Midbrain (tissue), 1 donor: ENCODE measurements at regions not wholly inside any gene's neighbourhood (a gene's known extent, or its start where the extent isn't known, plus 50 kb on each side); places are given as distances from the start of the nearest gene placed in this dataset.
"Not testable (repeated sequence)": the region's sequence is repeated elsewhere in the genome, so short reads cannot be mapped to it uniquely, and the experiment has no call there.

ENCODE experiments used
- DNase-seq: peaks from one replicate; lab custom pipeline; 2025; lab: John Stamatoyannopoulos, UW

DNA sequence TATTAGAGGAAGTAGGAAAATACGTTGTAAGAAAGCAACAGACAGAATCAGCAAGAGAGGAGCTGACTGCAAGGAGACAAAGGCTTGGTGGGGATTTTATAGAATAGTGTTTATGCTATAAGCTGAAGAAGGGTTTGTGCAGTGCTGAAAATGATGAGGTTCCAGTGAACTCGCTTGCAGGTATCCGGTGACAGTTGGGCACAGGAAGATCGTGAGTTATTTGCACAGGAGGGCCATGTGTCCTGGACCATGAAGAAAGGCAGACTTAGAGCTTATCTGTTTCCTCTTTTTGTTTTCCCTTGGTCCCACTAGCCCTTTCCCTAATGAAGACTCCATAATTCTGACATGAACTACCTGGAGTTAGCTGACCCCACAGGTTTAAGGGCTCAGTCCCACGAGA is 61.4 kb downstream of the NXNL2 start:
- no peak for DNase-seq

DNA sequence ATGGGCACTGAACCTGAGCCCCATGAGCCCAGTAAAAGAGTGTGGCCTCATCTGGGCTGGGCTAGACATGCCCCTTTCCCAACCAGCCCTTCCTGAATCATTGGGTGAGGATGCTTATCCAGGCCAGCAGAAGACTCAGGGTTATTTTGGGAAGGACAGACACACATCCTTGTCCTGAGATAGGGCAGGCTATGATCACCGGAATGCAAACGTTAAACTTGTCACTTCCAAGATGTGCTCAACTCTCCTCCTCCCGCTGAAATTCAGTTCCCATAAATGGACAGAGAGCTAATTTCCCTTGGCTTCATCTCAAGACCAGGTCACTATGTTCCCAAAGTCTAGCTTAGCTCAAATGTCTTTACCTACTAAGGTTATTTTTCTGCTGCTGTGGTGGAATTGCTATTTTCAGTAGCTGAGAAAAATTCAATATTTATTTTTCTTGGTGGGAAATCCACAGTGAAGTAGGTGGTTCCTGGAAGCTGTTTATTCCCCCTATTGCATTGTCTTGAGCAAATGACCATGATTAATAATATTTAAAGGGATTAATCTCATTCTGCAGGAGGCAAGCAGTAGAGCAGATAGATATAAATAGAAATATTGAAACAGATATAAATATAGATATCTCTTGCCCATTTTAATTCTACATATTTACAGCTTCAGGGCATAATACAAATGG is 70.0 kb downstream of the NXNL2 start:
- DNase-seq, result no peak

DNA sequence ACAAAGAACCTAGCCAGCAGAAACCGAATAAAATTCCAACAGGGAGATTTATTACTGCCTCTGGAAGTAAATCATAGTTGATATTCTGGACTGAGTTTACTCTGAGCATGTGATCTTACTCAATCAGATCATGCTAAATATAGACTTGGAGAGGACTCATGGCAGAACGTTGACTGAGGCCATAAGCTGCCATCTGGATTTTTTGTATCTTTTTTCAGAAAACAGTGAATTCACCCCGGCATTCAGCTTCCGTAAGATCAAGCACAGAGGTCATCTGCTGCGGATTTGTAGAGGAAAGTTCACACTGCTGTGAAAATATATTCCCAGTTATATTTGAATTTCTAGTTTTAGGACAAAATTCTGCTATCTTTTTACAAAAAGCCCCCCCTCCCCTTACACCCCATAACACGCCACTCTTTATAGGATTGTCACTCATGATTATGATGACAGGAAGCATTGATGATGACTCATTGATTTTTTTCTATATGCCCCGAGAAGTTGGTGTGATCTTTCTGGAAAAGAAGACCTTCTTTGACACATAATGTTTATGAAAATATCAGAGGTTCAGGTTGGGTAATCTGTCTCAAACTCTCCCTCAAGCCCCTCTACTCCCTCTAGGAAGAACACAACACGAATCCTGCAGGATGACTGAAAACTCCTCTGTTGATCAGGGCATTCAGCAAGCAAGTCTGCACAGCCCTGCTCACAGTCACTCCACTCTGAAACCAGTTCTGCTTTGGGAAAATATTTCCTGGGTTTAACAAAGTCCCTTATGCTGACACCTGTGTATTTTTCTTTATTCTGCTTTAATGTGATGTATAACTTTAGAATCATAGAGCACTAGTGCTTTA is 70.8 kb downstream of the NXNL2 start:
- no peak for DNase-seq

DNA sequence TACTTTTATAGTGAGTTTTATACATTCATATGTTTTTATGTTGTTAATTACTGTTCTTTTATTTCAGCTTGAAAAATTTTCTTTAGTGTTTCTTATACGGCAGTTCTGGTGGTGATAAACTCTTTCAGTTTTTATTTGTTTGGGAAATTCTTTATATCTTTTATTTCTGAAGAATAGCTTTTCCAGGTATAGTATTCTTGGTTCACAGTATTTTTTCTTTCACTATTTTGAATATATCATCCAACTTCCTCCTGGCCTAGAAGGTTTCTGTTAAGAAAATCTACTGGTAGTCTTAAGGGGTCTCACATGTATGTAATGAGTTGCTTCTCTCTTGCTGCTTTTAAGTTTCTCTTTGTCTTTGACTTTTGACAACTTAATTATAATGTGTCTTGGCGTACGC is 79.4 kb downstream of the NXNL2 start:
- no peak for DNase-seq

DNA sequence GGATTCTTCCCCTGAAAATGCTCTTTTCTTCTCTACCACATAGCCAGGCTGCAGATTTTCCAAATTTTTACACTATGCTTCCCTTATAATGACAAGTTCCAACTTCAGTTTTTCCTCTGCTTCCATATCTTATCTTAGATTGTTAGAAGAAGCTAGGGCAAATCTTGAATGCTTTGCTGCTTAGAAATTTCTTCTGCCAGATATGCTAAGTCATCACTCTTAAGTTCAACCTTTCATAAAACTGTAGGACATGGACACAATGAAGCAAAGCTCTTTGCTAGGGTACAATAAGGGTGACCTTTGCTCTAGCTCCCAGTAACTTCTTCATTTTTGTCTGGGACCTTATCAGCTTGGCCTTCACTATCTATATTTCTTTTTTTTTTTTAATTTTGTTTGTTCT is 88.7 kb downstream of the NXNL2 start:
- DNase-seq, result no peak

DNA sequence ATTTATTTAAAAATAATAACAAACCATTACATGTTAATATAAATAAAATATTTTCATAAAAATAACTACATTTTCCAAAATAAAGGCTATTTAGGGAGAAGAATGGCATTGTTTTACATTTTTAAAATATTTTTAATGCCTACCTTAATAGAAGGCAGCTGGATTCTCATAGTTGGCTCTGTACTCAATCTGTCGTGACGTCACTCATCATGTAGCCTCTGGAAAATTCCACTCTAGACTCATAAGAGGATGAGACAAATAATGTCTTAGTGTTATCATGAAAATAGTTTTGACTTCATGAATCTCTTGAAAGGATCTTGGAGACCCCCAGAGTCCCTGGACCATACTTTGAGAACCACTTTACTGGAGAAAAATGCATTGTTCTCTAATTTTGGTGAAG is 93.1 kb downstream of the NXNL2 start:
- no peak for DNase-seq

DNA sequence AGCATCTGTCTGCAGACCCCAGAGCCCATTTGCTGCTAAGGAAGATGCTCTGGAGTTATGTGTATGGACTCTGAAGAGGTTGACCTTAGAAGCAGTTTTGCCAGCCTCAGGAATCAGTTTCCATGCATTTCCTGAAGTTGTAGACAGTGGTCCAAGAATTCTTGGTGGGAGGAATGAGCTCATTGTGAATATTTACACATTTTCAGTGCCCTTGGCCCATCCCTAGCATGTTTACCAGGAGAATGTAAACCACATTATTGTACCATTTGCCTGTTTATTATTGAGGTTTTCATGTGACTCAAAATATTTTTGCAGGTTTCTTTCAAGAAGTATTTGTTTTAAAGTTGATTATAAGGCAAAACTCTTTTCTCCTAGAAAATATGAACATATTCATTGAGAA is 93.8 kb downstream of the NXNL2 start:
- no peak for DNase-seq

DNA sequence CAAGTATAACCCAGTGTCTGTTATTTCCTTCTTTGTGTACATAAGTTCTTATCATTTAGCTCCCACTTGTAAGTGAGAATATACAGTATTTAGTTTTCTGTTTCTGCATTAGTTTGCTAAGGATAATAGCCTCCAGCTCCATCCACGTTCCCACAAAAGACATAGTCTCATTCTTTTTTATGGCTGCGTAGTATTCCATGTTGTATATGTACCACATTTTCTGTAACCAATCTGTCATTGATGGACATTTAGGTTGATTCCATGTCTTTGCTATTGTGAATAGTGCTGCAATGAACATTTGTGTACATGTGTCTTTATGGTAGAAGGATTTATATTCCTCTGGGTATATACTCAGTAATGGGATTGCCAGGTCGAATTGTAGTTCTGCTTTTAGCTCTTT is 95.6 kb downstream of the NXNL2 start:
- not testable (repeated sequence) for DNase-seq

DNA sequence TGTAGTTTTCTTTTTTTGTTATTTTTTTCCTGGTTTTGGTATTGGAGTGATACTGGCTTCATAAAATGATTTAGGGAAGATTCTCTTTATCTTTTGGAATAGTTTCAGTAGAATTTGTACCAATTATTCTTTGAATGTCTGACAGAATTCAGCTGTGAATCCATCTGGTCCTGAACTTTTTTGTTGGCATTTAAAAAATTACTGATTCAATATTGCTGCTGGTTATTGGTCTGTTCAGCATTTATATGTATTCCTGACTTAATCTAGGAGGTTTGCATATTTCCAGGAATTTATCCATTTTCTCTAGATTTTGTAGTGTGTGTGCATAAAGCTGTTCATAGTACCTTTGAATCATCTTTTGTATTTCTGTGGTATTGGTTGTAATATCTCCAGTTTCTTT is 100.2 kb downstream of the NXNL2 start:
- no peak for DNase-seq

DNA sequence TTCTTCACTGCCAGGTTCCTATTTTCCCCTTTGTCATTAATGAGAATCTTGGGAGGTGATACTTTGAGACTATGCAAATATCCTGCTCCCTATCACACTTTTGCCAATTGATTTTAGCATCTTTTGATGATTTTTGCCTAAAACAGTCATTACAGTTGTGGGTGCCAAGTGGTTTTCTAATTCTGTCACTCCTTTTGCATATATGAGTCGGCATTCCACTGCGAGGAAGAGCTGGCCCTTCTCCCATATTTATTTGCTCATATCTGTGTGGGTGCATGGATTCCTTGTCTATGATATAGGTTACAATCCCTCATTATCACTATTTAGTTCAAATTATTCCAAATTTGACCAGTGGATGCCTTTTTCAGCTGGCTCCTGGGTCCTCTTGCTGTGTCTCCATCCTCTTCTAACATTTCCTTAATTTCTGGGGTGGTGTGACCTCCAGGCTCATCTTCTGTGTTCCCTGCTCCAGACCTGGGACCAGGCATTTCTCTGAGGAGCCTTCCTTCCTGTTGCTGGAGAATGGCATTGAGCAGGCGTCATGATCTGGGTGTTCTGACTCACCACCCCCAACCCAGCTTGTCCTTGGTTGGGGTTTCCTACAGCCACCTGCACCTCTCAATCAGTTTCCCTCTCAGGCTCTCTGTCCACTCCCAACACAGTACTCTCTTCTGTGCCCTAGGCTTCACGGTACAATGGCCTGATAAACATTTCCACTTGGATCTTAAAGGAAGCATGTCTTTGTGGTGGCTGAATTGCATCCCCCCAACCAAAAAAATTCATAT is 106.7 kb downstream of the NXNL2 start:
- DNase-seq, result no peak

DNA sequence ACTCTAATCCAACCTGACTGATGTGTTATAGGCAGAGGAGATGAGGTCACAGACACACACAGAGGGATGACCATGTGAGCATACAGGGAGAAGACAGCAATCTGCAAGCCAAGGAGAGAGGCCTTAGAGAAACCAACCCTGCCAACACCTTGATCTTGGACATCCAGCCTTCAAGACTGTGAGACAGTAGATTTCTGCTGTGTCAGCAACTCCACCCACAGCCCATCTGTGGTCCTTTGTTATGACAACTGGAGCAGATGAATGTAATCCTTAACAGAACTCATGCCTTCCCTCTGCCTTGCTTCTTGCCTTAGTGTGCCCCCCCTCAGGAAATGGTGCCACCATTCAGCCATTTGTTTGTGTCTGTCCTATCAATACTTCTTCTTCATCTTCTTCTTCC is 107.4 kb downstream of the NXNL2 start:
- DNase-seq, result no peak

DNA sequence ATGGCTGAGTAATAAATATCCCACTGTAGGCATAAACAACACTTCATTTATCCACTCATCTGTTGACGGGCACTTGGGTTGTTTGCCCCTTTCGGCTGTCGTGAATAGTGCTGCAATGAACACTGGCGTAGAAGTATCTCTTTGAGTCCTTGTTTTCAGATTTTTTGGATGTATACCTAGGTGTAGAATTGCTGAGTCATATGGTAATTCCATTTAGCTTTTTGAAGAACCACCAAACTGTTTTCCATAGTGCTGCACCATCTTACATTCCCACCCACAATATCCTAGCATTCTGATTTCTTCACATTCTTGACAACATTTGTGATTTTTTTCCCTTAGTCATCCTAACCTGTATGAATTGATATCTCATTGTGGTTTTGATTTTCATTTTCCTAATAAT is 109.0 kb downstream of the NXNL2 start:
- DNase-seq, result no peak

DNA sequence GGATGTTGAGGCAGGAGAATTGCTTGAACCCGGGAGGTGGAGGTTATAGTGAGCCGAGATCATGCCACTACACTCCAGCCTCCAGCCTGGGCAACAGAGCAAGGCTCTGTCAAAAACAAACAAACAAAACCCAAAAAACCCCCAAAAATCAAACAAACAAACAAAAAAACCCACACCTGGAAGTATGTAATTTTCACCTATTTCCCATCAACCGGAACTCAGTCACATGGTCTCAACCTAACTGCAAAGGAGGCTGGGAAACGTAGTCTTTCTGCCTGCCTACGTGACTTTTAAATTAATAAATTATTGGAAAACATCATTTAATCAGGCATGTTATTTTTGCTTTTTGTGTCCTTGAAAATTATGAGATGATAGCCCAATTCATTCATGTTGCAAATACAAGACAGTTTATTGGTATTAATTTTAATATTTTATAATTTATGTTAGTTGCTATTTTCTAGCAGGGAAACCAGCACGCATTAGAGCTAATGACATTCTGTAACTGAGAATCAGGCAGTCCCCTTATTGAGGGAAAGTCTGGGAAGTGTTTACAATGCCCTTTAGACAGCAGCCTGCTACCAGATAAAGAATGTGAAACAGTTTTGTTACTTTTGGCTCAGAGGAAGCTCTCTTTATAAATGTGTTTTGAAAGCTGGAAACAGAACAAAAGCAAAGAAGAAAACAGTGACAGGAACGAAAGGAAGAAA is 110.3 kb downstream of the NXNL2 start:
- DNase-seq, result no peak

DNA sequence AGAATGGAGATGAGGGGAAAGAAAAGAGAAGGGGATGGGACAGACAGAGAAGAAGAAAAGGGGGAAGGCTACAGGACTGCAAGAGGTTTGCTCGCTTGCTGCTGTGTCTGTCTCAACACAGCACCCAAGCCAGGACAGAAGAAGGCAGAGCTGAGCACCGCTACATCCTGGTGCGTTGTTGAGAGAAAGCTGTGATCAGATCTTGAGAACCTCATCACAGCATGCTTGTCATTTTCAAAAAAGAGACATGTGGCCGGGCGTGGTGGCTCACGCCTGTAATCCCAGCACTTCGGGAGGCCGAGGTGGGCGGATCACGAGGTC is 110.9 kb downstream of the NXNL2 start:
- DNase-seq, result no peak

DNA sequence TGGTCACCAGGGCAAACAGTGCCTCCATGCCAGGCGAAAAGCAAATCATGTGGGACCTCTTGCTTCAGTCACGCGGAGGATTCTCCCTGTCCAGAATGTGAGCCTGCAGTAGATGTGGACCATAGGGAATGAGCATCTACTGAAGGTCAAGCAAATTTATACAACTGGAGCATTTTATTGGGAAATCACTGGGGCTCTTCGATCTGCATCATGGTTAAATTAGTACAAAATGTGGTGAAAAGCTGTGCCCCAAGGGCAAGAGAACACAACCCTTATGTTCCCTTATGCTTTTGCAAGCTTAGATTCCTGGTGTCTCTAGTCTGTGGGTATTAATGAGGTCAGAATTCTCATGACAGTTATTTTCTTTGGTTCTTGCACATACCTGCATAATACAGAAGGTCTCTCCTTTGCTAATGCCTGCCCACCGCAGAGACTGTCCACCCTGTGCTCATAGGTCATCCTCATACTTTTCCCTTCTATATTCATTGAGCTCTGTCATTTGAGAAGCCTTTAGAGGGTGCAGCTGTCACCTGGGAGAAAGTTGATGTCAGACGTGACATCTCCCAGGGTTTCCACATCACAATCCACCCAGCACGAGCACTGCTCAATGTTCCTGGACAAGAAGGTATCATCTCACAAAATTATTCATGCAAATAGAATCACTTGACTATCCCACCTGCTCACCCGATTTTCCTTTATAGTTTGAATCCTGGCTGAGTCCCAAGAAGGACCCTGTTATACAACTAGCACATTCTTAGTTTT is 111.7 kb downstream of the NXNL2 start:
- no peak for DNase-seq

DNA sequence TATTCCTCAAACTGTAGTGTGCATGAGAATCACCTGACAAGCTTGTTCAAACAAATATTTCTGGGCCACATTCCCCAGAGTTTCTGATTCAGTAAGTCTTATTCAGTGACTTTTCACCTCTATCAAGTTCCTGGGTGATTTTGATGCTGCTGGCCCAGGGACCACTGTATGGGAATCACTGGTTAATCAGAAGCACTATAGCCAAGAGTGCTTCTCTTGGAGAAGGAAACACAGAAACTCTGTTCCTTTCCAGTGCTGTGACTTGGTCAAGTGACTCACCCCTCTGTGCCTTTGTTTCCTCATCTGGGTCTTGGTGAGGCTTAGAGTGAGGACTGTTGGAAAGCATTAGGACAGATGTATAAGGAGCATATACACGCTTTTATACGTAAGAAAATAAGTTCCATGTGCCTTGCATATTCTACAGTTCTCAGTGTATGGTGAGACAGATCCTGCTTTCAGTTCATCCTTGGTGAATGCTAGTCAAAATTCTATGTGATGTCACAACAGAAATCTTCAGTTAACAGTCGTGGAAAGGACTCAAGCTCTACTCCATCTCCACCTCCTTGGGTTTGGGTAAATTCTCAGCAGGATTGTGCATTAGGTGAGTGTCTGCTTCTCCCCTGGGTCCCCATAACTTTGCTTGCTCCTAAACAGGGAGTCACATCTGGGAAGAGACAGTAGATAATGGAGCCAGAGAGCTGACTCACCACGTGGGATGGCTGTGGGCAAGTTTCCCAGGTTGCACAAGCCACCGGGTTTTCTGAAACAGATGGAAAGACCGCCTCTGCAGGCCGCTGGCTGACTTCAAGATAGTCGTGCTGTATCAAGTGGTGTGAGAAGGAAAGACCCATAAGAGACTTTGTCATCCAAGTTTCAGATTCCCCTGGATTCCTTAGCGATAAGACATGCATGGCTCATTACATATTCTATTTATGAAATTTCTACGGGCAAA is 117.0 kb downstream of the NXNL2 start:
- peak; percentile 3 for DNase-seq

DNA sequence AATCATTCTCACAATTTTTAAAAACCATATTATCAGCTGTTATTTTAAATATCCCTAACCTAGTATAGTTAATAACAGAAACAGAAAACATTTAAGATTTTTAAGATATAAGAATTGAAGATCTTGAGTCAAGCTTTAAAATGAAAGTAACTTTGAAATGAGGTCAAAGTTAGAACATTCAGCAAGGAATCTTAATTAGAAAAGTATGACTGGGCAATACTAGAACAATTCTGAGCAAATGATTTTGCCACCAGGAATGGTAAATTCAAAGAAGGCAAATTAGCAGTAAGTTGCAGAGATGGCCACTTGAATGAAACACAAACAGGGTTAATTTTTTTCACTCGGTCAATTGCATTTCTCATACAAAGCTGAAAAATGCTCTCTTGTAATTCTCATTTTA is 117.9 kb downstream of the NXNL2 start:
- no peak for DNase-seq

DNA sequence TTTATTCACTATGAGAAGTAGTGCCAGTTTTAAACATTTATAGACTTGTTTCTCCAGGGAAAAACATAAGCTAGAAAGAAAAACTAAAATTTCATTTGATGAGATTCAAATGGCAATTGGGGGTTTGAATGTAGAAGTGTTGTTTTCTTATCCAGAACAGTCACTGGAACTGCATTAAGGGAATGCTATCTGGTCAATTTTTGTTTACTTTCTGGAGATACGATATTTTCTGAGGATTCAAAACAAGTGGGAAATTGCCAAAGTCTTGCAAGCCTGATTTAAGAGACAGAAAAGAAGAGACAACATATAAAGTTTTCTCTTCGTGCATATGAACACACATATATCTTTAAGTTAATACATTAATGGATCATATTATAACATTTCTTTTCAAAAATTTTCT is 118.4 kb downstream of the NXNL2 start:
- no peak for DNase-seq

DNA sequence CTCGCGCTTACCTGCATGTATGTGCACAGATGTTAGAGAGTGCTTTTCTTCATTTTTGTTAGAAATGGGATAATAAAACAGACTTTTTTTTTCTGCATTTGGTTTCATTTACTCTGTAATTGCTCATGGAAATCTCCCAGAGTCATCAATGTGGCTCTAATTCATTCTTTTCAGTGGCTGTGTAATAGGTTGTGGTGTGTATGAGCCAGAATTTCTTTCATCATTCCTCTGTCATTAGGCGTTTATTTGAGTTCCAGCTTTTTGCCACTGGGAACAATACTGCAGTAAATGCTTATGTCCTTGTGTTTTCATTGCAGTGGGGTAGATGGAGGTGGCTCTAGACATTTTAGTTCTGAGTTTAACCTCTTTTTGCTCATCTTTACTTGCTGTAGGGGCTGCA is 118.9 kb downstream of the NXNL2 start:
- no peak for DNase-seq

DNA sequence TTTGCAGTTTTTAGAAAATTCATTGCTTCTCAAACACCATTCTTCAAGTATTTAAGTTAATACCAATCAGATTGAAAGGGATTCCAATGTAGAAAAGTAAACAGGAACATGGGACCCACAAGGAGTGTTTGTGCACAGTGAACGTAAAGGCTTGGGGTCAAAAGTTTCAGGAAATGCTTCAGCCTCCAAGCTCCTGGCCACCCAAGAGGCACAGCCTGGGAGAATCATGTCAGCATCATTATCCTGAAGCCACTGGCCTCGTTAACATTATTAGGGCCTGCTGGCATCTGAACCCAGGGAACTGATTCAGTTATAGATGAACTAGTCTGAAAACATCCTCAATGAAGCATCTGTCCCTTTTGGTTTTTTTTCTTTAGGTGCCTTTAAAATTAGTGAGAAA is 122.9 kb downstream of the NXNL2 start:
- no peak for DNase-seq
